Mesothelial cell of epicardium (in vitro differentiated cells): ENCODE measurements at regions not wholly inside any gene's neighbourhood (a gene's known extent, or its start where the extent isn't known, plus 50 kb on each side); places are given as distances from the start of the nearest gene placed in this dataset.

Experiments used
- DNase-seq, 2 experiments: peaks; one replicate each; pipeline ENCODE4 v3.0.0; 2021; ENCODE audit warnings: low spot score in 2 of 2; ENCODE audit not compliant: unreplicated experiment in 2 of 2
- H3K27ac Mint-ChIP-seq: 2 replicates; pipeline ENCODE4 v1.8.0; 2021; ENCODE audit warnings: mixed read lengths
- H3K27me3 Mint-ChIP-seq: 2 replicates; pipeline ENCODE4 v1.8.0; 2021; ENCODE audit warnings: low read depth, mixed read lengths
- H3K36me3 Mint-ChIP-seq: 2 replicates; pipeline ENCODE4 v1.8.0; 2021; ENCODE audit warnings: mixed read lengths
- H3K4me1 Mint-ChIP-seq: 2 replicates; pipeline ENCODE4 v1.8.0; 2021; ENCODE audit warnings: mixed read lengths
- H3K4me3 Mint-ChIP-seq: 2 replicates; pipeline ENCODE4 v1.8.0; 2021; ENCODE audit warnings: mild to moderate bottlenecking, moderate library complexity, mixed read lengths
- H3K9me3 Mint-ChIP-seq: 2 replicates; pipeline ENCODE4 v1.8.0; 2021; ENCODE audit warnings: mixed read lengths
- CTCF ChIP-seq: fragments of 200-600 bp; sonication (generic); IDR thresholded peaks from one replicate; pipeline ENCODE4 v1.5.0; 2021; ENCODE audit warnings: antibody characterized with exemption; ENCODE audit not compliant: unreplicated experiment

- Mint-ChIP-seq H3K36me3 (no peaks in the 10 kb centered on the region), H3K27me3 (no peaks in the 10 kb centered on the region), H3K27ac (no peak overlapping the region), H3K9me3 (peaks cover 10% of the 10 kb centered on the region), H3K4me3 (no peak overlapping the region), H3K4me1 (no peaks in the 10 kb centered on the region)
- TF ChIP-seq CTCF = no peak
- DNase-seq = no peak
These were observed 425.5 kb downstream of the RFC3 start for GRCh38 chr13:34243403-34243802.

GRCh38 chr13:34246511-34246910 lies 428.6 kb downstream of the RFC3 start:
- Mint-ChIP-seq H3K27me3 (no peaks in the 10 kb centered on the region), H3K4me3 (no peak overlapping the region), H3K4me1 (peaks cover 3% of the 10 kb centered on the region), H3K27ac (no peak overlapping the region), H3K9me3 (peaks cover 4% of the 10 kb centered on the region), H3K36me3 (no peaks in the 10 kb centered on the region)
- TF ChIP-seq CTCF = no peak
- no peak for DNase-seq

- Mint-ChIP-seq H3K4me1 (peaks cover 3% of the 10 kb centered on the region), H3K27ac (no peak overlapping the region), H3K27me3 (no peaks in the 10 kb centered on the region), H3K4me3 (no peak overlapping the region), H3K9me3 (peaks cover 4% of the 10 kb centered on the region), H3K36me3 (no peaks in the 10 kb centered on the region)
- TF ChIP-seq CTCF = no peak
- no peak for DNase-seq
These were observed 429.6 kb downstream of the RFC3 start for GRCh38 chr13:34247596-34247995.

GRCh38 chr13:34249546-34250039 lies 431.6 kb downstream of the RFC3 start:
- Mint-ChIP-seq H3K4me1 (peaks cover 3% of the 10 kb centered on the region), H3K4me3 (no peak overlapping the region), H3K36me3 (no peaks in the 10 kb centered on the region), H3K9me3 (peaks cover 13% of the 10 kb centered on the region), H3K27ac (no peak overlapping the region), H3K27me3 (no peaks in the 10 kb centered on the region)
- DNase-seq = no peak
- TF ChIP-seq CTCF = no peak

GRCh38 chr13:34250151-34250670 lies 432.3 kb downstream of the RFC3 start:
- Mint-ChIP-seq H3K36me3 (no peaks in the 10 kb centered on the region), H3K4me3 (no peak overlapping the region), H3K9me3 (peaks cover 15% of the 10 kb centered on the region), H3K27me3 (no peaks in the 10 kb centered on the region), H3K27ac (no peak overlapping the region), H3K4me1 (peaks cover 3% of the 10 kb centered on the region)
- no peak for DNase-seq
- no peak for TF ChIP-seq CTCF

- H3K27me3 Mint-ChIP-seq = no peaks in the 10 kb centered on the region
- no peak overlapping the region for H3K4me3 Mint-ChIP-seq
- peaks cover 12% of the 10 kb centered on the region for H3K4me1 Mint-ChIP-seq
- DNase-seq = no peak
- H3K27ac Mint-ChIP-seq = no peak overlapping the region
- no peaks in the 10 kb centered on the region for H3K36me3 Mint-ChIP-seq
- H3K9me3 Mint-ChIP-seq = peaks cover 13% of the 10 kb centered on the region
- TF ChIP-seq CTCF = no peak
These were observed 436.4 kb downstream of the RFC3 start for GRCh38 chr13:34254366-34254765.
